ENCODE measurements at regions not wholly inside any gene's neighbourhood (a gene's known extent, or its start where the extent isn't known, plus 50 kb on each side); places are given as distances from the start of the nearest gene placed in this dataset.
A peak's percentile ranks its signal among the peaks of the same experiment; 100 is the strongest.

DNA sequence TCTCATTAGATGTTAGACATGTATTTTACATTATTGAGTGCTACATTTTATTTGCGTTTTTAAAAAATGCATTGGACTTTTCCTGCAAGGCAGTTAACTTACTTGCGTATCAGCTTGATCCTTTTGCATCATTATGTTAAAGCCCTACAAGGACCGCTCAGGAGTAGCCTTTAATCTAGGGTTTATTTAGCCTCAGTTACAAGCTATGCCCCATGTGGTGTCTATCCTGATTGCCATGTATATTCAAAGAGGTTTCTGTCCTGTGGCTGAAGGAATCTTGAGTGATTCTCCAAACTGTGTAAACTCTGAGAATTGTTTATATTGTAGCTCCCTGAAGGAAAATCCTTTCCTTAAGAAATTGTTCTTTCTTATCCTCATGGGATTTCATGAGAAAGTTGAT lies 821.8 kb upstream of the AGA start:
- no peaks in the 10 kb centered on the region for H3K27me3 ChIP-seq (ENCODE audit: insufficient read depth, low read length, poor library complexity)
- H3K9ac ChIP-seq (ENCODE audit: low read length): no peak overlapping the region
- H3K4me3 ChIP-seq (ENCODE audit: low read length): no peak overlapping the region
- no peaks in the 10 kb centered on the region for H3K36me3 ChIP-seq (ENCODE audit: control insufficient read depth, insufficient read depth, low read length)
- H2BK5ac ChIP-seq (ENCODE audit: low read length): no peak overlapping the region
- no peak overlapping the region for H2AK5ac ChIP-seq (ENCODE audit: low read length)
- H3K4me1 ChIP-seq (ENCODE audit: control insufficient read depth, low read depth, low read length): no peaks in the 10 kb centered on the region
- peak; percentile 4 for DNase-seq
- no peak overlapping the region for H3K56ac ChIP-seq (ENCODE audit: low read length)
- H2BK120ac ChIP-seq (ENCODE audit: low read depth, low read length): no peak overlapping the region
- no peaks in the 10 kb centered on the region for H3K79me2 ChIP-seq (ENCODE audit: control insufficient read depth, insufficient read depth, low read length)
- no peak overlapping the region for H3K23ac ChIP-seq (ENCODE audit: low read length)
- H2BK15ac ChIP-seq (replicated peaks; ENCODE audit: low read depth): no peak overlapping the region
- no CpG with 5 or more reads among the region's 3 CpGs for WGBS (ENCODE audit: extremely low coverage, insufficient coverage, low lambda C conversion rate)
- no peak overlapping the region for H3K27ac ChIP-seq (ENCODE audit: low read depth, low read length)
- no peak overlapping the region for H3K4ac ChIP-seq (ENCODE audit: low read depth, low read length)
- no peaks in the 10 kb centered on the region for H3K79me1 ChIP-seq (ENCODE audit: low read length)
- no peak overlapping the region for H3K4me2 ChIP-seq (ENCODE audit: low read length)
- no peak overlapping the region for H3K18ac ChIP-seq (ENCODE audit: low read length)
- no peak overlapping the region for H4K8ac ChIP-seq (ENCODE audit: low read depth, low read length)
- no peak overlapping the region for H4K5ac ChIP-seq (ENCODE audit: low read length)

DNA sequence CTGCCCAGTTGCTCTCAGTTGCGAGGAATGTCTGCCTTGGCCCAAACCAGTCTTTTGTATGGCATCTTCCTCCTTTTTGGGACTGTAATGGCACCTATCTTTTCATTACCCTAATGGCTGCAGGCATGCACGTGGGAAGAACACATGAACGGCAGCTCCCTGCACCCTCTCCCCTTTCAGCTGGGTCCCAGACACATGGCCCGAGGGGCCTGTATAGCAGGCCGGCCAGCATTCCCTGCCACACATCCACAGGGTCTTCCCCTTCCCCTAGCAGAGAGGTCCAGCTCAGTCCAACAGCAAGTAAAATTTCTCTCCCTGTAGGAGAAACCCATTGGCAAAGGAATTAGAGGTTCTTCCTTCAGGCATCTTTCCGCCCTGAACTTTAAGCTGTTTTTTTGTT lies 829.1 kb upstream of the AGA start:
- no peak overlapping the region for H4K5ac ChIP-seq (ENCODE audit: low read length)
- no peaks in the 10 kb centered on the region for H3K36me3 ChIP-seq (ENCODE audit: control insufficient read depth, insufficient read depth, low read length)
- no peak overlapping the region for H2BK5ac ChIP-seq (ENCODE audit: low read length)
- DNase-seq: no peak
- no peak overlapping the region for H3K27ac ChIP-seq (ENCODE audit: low read depth, low read length)
- no peaks in the 10 kb centered on the region for H3K79me1 ChIP-seq (ENCODE audit: low read length)
- H3K9ac ChIP-seq (ENCODE audit: low read length): no peak overlapping the region
- no peaks in the 10 kb centered on the region for H3K79me2 ChIP-seq (ENCODE audit: control insufficient read depth, insufficient read depth, low read length)
- H2BK120ac ChIP-seq (ENCODE audit: low read depth, low read length): no peak overlapping the region
- WGBS (ENCODE audit: extremely low coverage, insufficient coverage, low lambda C conversion rate): no CpG with 5 or more reads among the region's 6 CpGs
- no peak overlapping the region for H2AK5ac ChIP-seq (ENCODE audit: low read length)
- H3K23ac ChIP-seq (ENCODE audit: low read length): no peak overlapping the region
- H3K56ac ChIP-seq (ENCODE audit: low read length): no peak overlapping the region
- no peak overlapping the region for H2BK15ac ChIP-seq (replicated peaks; ENCODE audit: low read depth)
- H4K8ac ChIP-seq (ENCODE audit: low read depth, low read length): no peak overlapping the region
- H3K4me3 ChIP-seq (ENCODE audit: low read length): no peak overlapping the region
- H3K27me3 ChIP-seq (ENCODE audit: insufficient read depth, low read length, poor library complexity): no peaks in the 10 kb centered on the region
- no peak overlapping the region for H3K4ac ChIP-seq (ENCODE audit: low read depth, low read length)
- H3K18ac ChIP-seq (ENCODE audit: low read length): no peak overlapping the region
- no peaks in the 10 kb centered on the region for H3K4me1 ChIP-seq (ENCODE audit: control insufficient read depth, low read depth, low read length)
- H3K4me2 ChIP-seq (ENCODE audit: low read length): no peak overlapping the region

DNA sequence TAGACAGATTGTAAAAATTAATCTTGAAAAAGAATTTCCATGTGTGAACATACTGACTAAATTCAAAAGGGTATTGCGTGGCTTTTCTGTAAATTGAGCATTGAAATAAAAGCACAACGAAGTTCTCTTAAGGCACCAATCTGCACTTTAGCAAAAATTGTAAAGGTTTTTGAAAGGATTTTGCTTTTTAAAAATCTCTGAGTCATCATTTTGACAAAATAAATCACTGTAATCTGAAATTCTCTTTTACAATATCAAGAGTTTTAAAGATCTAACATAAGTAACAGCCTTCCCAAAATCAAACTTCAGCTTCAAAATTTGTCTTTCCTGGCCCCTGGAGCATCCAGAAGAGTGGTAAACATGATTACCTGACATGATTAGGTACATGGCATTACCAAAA lies 830.9 kb upstream of the AGA start:
- H3K4ac ChIP-seq (ENCODE audit: low read depth, low read length): no peak overlapping the region
- no peak overlapping the region for H2BK15ac ChIP-seq (replicated peaks; ENCODE audit: low read depth)
- DNase-seq: no peak
- H3K56ac ChIP-seq (ENCODE audit: low read length): no peak overlapping the region
- no peak overlapping the region for H2AK5ac ChIP-seq (ENCODE audit: low read length)
- no peaks in the 10 kb centered on the region for H3K27me3 ChIP-seq (ENCODE audit: insufficient read depth, low read length, poor library complexity)
- H3K9ac ChIP-seq (ENCODE audit: low read length): no peak overlapping the region
- H3K4me3 ChIP-seq (ENCODE audit: low read length): no peak overlapping the region
- H3K36me3 ChIP-seq (ENCODE audit: control insufficient read depth, insufficient read depth, low read length): no peaks in the 10 kb centered on the region
- no peak overlapping the region for H3K27ac ChIP-seq (ENCODE audit: low read depth, low read length)
- no peak overlapping the region for H4K8ac ChIP-seq (ENCODE audit: low read depth, low read length)
- H3K79me1 ChIP-seq (ENCODE audit: low read length): no peaks in the 10 kb centered on the region
- H2BK5ac ChIP-seq (ENCODE audit: low read length): no peak overlapping the region
- no peak overlapping the region for H3K18ac ChIP-seq (ENCODE audit: low read length)
- H3K4me1 ChIP-seq (ENCODE audit: control insufficient read depth, low read depth, low read length): no peaks in the 10 kb centered on the region
- H3K79me2 ChIP-seq (ENCODE audit: control insufficient read depth, insufficient read depth, low read length): no peaks in the 10 kb centered on the region
- no CpG with 5 or more reads among the region's 2 CpGs for WGBS (ENCODE audit: extremely low coverage, insufficient coverage, low lambda C conversion rate)
- H4K5ac ChIP-seq (ENCODE audit: low read length): no peak overlapping the region
- no peak overlapping the region for H3K4me2 ChIP-seq (ENCODE audit: low read length)
- H2BK120ac ChIP-seq (ENCODE audit: low read depth, low read length): no peak overlapping the region
- H3K23ac ChIP-seq (ENCODE audit: low read length): no peak overlapping the region

DNA sequence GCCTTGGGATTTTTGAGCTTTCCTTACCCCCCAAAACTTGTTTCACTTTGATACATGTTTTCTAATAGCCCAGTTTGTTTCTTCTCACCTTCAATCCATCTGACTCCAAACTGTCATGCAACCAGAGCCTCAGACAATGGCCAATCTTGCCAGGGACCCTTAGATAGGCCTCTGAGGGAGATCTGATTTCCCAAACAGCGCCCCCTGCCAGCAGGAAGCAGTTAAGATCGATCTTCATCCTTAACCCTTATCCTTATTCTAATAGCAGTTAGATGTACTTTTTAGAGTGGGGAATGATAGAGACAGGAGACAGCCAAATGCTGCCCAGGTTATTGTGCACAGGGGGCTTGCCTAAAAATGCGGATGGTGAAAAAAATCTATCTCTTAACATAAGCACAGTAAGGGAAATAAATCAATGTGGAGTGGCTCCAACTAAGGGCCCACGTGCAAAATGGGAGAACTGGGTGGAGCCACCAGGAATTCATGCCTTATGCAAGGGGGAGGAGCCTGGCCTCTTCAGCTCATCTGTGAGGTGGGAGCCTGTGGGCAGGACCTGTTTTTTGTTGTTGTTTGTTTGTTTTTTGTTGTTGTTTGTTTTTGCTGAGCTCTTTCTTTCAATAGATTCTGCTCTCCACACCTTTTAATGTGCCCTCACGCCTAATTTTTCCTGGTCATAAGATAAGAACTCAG lies 833.6 kb upstream of the AGA start:
- no CpG with 5 or more reads among the region's 5 CpGs for WGBS (ENCODE audit: extremely low coverage, insufficient coverage, low lambda C conversion rate)

DNA sequence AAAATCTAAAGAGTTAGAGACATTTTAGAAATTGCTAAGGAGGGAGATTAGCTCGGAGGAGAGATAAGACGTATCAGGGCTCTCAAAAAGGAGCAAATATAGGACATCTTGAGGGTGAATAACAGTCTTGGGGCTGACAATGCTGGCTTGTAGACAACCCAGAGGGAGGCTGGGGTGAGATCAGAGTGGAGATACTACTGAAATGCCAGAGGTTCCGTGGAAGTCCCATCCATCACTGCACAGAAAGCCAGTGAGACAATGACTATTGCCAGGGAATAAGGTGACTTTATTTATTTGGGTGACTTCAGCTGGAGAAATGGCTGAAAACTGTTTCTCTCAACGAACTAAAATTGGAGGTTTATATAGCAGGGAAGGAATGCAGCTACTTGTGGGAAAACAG lies 838.1 kb upstream of the AGA start:
- no peak overlapping the region for H3K9ac ChIP-seq (ENCODE audit: low read length)
- no peak overlapping the region for H2BK15ac ChIP-seq (replicated peaks; ENCODE audit: low read depth)
- WGBS (ENCODE audit: extremely low coverage, insufficient coverage, low lambda C conversion rate): no CpG with 5 or more reads among the region's 4 CpGs
- DNase-seq: peak; percentile 11
- H3K23ac ChIP-seq (ENCODE audit: low read length): no peak overlapping the region
- H3K36me3 ChIP-seq (ENCODE audit: control insufficient read depth, insufficient read depth, low read length): no peaks in the 10 kb centered on the region
- no peaks in the 10 kb centered on the region for H3K27me3 ChIP-seq (ENCODE audit: insufficient read depth, low read length, poor library complexity)
- no peak overlapping the region for H3K4me3 ChIP-seq (ENCODE audit: low read length)
- H2BK5ac ChIP-seq (ENCODE audit: low read length): no peak overlapping the region
- H3K27ac ChIP-seq (ENCODE audit: low read depth, low read length): no peak overlapping the region
- H3K79me1 ChIP-seq (ENCODE audit: low read length): no peaks in the 10 kb centered on the region
- H3K56ac ChIP-seq (ENCODE audit: low read length): no peak overlapping the region
- H3K18ac ChIP-seq (ENCODE audit: low read length): no peak overlapping the region
- H2AK5ac ChIP-seq (ENCODE audit: low read length): no peak overlapping the region
- no peak overlapping the region for H3K4me2 ChIP-seq (ENCODE audit: low read length)
- H3K4me1 ChIP-seq (ENCODE audit: control insufficient read depth, low read depth, low read length): no peaks in the 10 kb centered on the region
- H4K5ac ChIP-seq (ENCODE audit: low read length): no peak overlapping the region
- no peak overlapping the region for H3K4ac ChIP-seq (ENCODE audit: low read depth, low read length)
- no peaks in the 10 kb centered on the region for H3K79me2 ChIP-seq (ENCODE audit: control insufficient read depth, insufficient read depth, low read length)
- H2BK120ac ChIP-seq (ENCODE audit: low read depth, low read length): no peak overlapping the region
- no peak overlapping the region for H4K8ac ChIP-seq (ENCODE audit: low read depth, low read length)

More for the DNA sequence above, 833.6 kb upstream of the AGA start:
- no peak overlapping the region for H2BK15ac ChIP-seq (replicated peaks; ENCODE audit: low read depth)
- H3K18ac ChIP-seq (ENCODE audit: low read length): no peak overlapping the region
- H3K56ac ChIP-seq (ENCODE audit: low read length): no peak overlapping the region
- H2BK5ac ChIP-seq (ENCODE audit: low read length): no peak overlapping the region
- no peak overlapping the region for H3K23ac ChIP-seq (ENCODE audit: low read length)
- no peak overlapping the region for H3K4me3 ChIP-seq (ENCODE audit: low read length)
- no peak overlapping the region for H3K4ac ChIP-seq (ENCODE audit: low read depth, low read length)
- H2AK5ac ChIP-seq (ENCODE audit: low read length): no peak overlapping the region
- H2BK120ac ChIP-seq (ENCODE audit: low read depth, low read length): no peak overlapping the region
- no peak overlapping the region for H4K5ac ChIP-seq (ENCODE audit: low read length)
- DNase-seq: peak; percentile 59
- no peaks in the 10 kb centered on the region for H3K4me1 ChIP-seq (ENCODE audit: control insufficient read depth, low read depth, low read length)
- H3K79me2 ChIP-seq (ENCODE audit: control insufficient read depth, insufficient read depth, low read length): no peaks in the 10 kb centered on the region
- no peaks in the 10 kb centered on the region for H3K79me1 ChIP-seq (ENCODE audit: low read length)
- H3K27me3 ChIP-seq (ENCODE audit: insufficient read depth, low read length, poor library complexity): no peaks in the 10 kb centered on the region
- no peak overlapping the region for H3K27ac ChIP-seq (ENCODE audit: low read depth, low read length)
- no peaks in the 10 kb centered on the region for H3K36me3 ChIP-seq (ENCODE audit: control insufficient read depth, insufficient read depth, low read length)
- no peak overlapping the region for H4K8ac ChIP-seq (ENCODE audit: low read depth, low read length)
- no peak overlapping the region for H3K9ac ChIP-seq (ENCODE audit: low read length)
- H3K4me2 ChIP-seq (ENCODE audit: low read length): no peak overlapping the region

DNA sequence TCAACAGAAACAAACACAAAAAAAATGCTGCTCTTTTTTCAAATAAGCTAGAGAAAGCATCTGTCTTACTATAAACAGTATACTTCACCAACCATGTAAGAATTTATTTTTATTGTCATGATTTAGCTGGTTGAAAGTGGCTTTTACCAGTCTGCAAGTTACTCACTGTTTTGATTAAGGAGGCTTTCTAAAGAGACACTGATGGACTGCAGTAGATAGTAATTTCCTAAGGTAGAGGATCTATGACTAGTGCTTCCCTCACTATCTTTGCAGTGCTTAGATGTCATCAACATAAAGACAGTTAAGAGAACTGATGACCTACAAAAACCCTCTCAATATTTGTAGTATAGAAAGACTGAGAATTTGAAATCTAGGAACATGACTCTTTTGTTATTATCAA lies 846.2 kb upstream of the AGA start:
- H3K9ac ChIP-seq (ENCODE audit: low read length): no peak overlapping the region
- no peak overlapping the region for H3K56ac ChIP-seq (ENCODE audit: low read length)
- H3K4ac ChIP-seq (ENCODE audit: low read depth, low read length): no peak overlapping the region
- DNase-seq: no peak
- H2BK5ac ChIP-seq (ENCODE audit: low read length): no peak overlapping the region
- no peak overlapping the region for H2AK5ac ChIP-seq (ENCODE audit: low read length)
- no peak overlapping the region for H4K5ac ChIP-seq (ENCODE audit: low read length)
- no peak overlapping the region for H3K4me3 ChIP-seq (ENCODE audit: low read length)
- H3K4me2 ChIP-seq (ENCODE audit: low read length): no peak overlapping the region
- H2BK15ac ChIP-seq (replicated peaks; ENCODE audit: low read depth): no peak overlapping the region
- no peak overlapping the region for H3K23ac ChIP-seq (ENCODE audit: low read length)
- no peaks in the 10 kb centered on the region for H3K79me2 ChIP-seq (ENCODE audit: control insufficient read depth, insufficient read depth, low read length)
- no peaks in the 10 kb centered on the region for H3K79me1 ChIP-seq (ENCODE audit: low read length)
- no peak overlapping the region for H3K18ac ChIP-seq (ENCODE audit: low read length)
- no peaks in the 10 kb centered on the region for H3K36me3 ChIP-seq (ENCODE audit: control insufficient read depth, insufficient read depth, low read length)
- H3K27me3 ChIP-seq (ENCODE audit: insufficient read depth, low read length, poor library complexity): no peaks in the 10 kb centered on the region
- H4K8ac ChIP-seq (ENCODE audit: low read depth, low read length): no peak overlapping the region
- no peaks in the 10 kb centered on the region for H3K4me1 ChIP-seq (ENCODE audit: control insufficient read depth, low read depth, low read length)
- H3K27ac ChIP-seq (ENCODE audit: low read depth, low read length): no peak overlapping the region
- H2BK120ac ChIP-seq (ENCODE audit: low read depth, low read length): no peak overlapping the region

All from mesendoderm (in vitro differentiated cells).